AG20443 (cell line): ENCODE measurements at regions not wholly inside any gene's neighbourhood (a gene's known extent, or its start where the extent isn't known, plus 50 kb on each side); places are given as distances from the start of the nearest gene placed in this dataset.
"Not testable (repeated sequence)": the region's sequence is repeated elsewhere in the genome, so short reads cannot be mapped to it uniquely, and the experiment has no call there.

Source experiments
- DNase-seq: peaks from one replicate; pipeline ENCODE4 v3.0.0; 2012; ENCODE audit warnings: low spot score, mixed read lengths

DNA sequence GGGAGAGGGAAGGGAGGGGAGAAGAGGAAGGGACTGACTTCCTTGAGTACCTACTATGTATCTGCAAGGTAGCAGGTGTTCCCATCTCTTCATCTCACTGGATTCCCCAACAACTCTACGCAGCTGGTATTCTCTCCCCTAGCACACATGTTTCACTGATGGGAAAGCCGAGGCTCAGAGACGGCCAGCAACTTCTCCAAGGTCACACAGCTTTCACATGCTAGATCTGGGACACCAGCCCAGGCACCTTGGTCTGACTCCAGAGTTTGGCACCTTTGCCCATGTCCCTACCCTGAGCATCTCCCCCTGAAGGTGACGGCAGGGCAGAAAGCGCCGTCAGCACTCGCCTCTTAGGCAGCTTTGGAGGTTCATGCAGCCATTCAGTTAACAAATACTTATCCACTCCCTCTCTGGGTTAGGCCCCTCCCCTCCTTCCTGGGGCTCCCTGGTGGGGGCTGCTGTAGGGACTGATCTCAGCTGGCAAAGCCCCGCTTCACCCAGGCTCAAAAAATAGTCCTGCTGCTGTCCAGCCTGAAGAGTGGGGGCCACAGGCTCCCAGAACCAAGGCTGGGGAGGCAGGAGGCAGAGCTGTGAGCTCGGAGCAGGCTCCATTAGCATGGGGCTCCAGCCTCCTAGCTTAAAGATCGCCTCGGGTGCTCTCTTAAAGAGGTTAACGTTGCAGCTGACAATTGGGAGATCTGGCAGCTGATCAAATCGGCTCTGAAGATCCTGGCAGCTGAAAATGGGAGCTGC, 79.4 kb downstream of the IGLL1 start:
- DNase-seq: no peak

- DNase-seq: no peak
These were observed 80.1 kb downstream of the IGLL1 start for GRCh38 chr22:23499845-23500500.

- DNase-seq: no peak
These were observed 81.0 kb downstream of the IGLL1 start for GRCh38 chr22:23498811-23499798.

- DNase-seq: not testable (repeated sequence)
These were observed 82.2 kb downstream of the IGLL1 start for GRCh38 chr22:23497889-23498288.

DNA sequence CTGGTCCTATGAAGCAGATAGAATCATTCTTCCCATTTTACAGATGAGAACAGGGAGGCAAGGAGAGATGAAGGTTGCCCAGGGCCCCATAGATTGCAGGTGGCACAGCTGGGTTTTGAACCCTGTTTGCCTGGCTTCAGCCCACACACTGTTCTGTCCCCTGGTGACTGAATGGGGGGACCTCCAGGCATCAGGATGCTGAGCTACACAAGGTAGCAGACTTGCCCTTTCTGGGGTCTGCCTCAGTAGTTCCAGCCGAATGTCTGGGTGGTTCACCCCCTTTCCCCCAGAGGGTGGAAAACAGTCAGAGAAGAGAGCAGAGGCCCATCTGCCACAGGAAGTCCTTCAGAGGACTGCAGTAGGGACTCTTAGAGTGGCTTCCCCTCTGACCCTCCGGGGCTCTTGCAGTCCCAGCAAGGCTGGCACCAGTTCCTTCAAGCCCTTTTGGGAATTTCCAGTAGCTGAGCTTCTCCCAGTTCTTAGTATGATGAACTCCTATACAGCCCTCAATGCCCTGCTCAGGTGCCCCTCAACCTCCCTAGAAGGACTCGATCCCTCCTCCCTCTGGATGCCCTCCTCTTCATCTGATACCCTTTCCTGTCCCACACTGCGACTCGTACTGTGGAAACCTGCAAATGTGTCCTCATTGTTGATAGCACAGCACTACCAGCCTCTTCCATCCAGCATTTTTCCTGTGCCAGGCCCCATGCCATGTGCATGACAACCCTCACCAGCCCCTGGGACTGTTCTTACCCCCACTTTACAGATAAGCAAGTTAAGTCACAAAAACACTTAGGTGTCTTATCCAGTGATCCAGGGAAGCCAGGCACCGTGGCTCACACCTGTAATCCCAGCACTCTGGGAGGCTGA, 82.8 kb downstream of the IGLL1 start:
- DNase-seq: no peak

- no peak for DNase-seq
These were observed 83.7 kb downstream of the IGLL1 start for GRCh38 chr22:23496445-23496833.

GRCh38 chr22:23495614-23496444, 84.3 kb downstream of the IGLL1 start:
- no peak for DNase-seq

- no peak for DNase-seq
These were observed 85.2 kb downstream of the IGLL1 start for GRCh38 chr22:23494930-23495266.

GRCh38 chr22:23485490-23485889, 94.6 kb downstream of the IGLL1 start:
- DNase-seq: no peak

- DNase-seq: no peak
These were observed 95.4 kb downstream of the IGLL1 start for GRCh38 chr22:23484651-23485050.

- no peak for DNase-seq
These were observed 98.7 kb downstream of the IGLL1 start for GRCh38 chr22:23481369-23481768.

GRCh38 chr22:23478175-23478574, 101.9 kb downstream of the IGLL1 start:
- DNase-seq: no peak

DNA sequence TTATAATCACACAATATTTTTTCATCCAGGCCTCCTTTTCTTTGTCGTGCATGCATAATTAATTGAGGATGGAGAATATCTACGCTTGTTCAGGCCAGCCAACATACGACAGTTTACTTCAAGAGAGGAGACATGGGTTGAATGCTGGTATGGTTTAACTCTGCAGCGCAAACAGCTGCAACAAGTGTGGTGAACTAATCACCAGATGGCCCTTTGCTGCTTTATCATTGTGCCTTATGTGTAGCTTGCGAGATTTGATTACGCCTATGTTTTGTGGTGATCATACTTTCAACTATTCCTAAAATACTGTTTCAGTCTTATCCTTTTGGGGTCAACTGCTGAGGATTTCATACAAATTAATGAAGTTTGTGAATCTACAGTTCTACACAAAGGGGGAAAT, 105.6 kb downstream of the IGLL1 start:
- not testable (repeated sequence) for DNase-seq

DNA sequence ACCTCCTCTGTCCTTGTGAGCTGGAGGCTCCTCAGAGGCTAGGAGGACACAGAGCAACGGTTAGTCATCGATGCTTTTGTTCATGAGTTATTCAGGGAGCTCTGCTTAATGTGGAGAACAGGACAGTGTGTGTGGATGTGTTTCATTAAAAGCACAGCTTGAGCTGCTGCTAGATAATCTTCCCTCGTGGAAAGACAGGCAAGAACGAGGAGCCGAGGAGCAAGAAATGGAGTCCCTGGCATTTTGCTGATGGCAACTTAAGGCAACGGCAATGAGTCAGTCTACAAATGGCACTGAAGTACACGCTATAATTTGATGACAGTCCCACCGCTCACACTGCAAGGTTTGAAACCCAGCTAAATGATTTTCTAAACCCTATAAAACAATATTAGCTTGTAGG, 106.2 kb downstream of the IGLL1 start:
- no peak for DNase-seq

- DNase-seq: not testable (repeated sequence)
These were observed 107.7 kb downstream of the IGLL1 start for GRCh38 chr22:23472376-23472775.

DNA sequence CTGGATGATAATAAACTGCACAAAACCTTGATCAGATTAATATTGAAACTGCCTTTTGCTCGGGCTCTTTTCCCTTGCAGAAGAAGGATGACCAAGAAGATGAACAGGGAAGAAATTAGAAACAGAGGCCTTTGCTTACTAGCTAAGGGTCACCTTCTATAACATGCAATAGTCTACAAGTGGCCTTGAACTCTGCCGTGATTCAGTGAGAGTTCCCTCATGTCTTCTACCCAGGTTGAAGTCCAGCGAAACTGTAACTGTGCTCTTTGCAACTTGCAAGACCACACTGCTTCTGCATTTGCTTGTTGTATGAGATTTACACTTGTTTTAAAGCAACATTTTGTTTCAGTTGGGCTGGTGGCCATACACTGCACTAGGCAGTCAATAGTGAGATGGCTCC, 108.4 kb downstream of the IGLL1 start:
- no peak for DNase-seq

DNA sequence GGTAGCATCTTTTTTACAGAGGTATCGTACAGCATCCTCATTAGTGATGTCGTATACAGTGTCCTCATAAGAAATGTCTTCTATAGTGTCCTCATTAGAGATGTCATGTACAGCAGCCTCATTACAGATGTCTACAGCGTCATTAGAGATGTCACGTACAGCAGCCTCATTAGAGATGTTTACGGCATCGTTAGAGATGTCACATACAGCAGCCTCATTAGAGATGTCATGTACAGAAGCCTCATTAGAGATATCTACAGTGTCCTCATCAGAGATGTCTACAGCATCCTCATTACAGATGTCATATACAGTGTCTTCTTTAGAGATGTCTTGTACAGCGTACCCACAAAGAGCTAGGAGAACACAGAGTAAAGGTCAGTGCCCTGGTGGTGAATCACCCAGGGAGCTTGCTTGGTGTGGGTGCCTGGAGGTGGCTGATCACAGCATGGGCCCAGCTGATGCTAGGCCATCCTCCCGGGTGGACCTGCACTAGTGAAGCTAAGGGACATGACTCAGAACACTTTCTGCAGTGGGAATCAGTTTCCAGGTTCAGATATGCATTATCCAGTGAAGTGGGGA, 109.2 kb downstream of the IGLL1 start:
- DNase-seq: no peak

- no peak for DNase-seq
These were observed 112.3 kb downstream of the IGLL1 start for GRCh38 chr22:23467721-23468294.

- no peak for DNase-seq
These were observed 113.7 kb downstream of the IGLL1 start for GRCh38 chr22:23466351-23466750.

DNA sequence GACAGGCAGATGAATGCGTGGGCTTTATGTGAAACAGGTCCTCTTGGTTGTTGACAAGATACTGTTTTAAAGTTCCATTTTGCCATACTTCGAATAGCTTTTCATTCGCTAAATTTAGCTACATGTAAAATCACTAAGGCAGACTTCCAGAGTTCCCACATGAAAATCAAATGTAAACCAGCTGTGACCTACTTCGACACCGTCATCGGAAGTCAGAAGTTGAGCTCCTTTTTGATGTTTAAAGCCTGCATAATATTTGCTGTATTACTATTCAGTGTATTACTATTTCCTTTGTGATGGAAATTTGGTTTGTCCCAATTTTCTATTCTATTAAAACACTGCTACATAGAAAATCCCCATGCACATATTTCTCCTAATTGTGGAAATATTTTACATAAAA, 115.3 kb downstream of the IGLL1 start:
- DNase-seq: not testable (repeated sequence)
